Right lobe of liver (tissue), 4 donors: ENCODE measurements at regions not wholly inside any gene's neighbourhood (a gene's known extent, or its start where the extent isn't known, plus 50 kb on each side); places are given as distances from the start of the nearest gene placed in this dataset.

Source experiments
- CTCF ChIP-seq, 4 donors: fragments of 200-600 bp in 3 of 4; fragments of 450-650 bp in 1 of 4; IDR thresholded peaks; one replicate each; pipeline versions ENCODE4 v1.5.1 to v1.8.0; 2016 to 2022; ENCODE audit warnings: antibody characterized with exemption in 4 of 4, mild to moderate bottlenecking in 2 of 4
- POLR2A ChIP-seq: fragments of 450-650 bp; IDR thresholded peaks from one replicate; pipeline ENCODE4 v1.6.1; 2017; ENCODE audit warnings: antibody characterized with exemption, mild to moderate bottlenecking
- donor health status: DM: no; HTN: no; CAD: no.
- donor health status: DM: no; HTN: no; CAD: no.
- donor health status: DM: no; HTN: yes; CAD: no.

GRCh38 chrX:39018541-39018940 is 217.3 kb downstream of the MID1IP1 start:
- TF ChIP-seq CTCF (IDR thresholded peaks at IDR 0.05) (no peak), POLR2A (no peak)
